K562 (cell line): ENCODE measurements at regions not wholly inside any gene's neighbourhood (a gene's known extent, or its start where the extent isn't known, plus 50 kb on each side); places are given as distances from the start of the nearest gene placed in this dataset.

Experiments
- ATAC-seq: fragments of 200-7000 bp; cut with Tn5 transposase; 3 replicates; pipeline ENCODE4 v1.9.1; 2020; ENCODE audit warnings: moderate library complexity
- BruUV-seq: library from RNA; stranded (reverse); fragments of 400-500 nt; replicated peaks from 2 replicates; lab custom pipeline; 2021; lab: Mats Ljungman, UMichigan
- CTCF ChIA-PET: fragments of 300-600 bp; formaldehyde crosslinking; extraction: SDS; loops from one replicate; lab custom pipeline; 2021; ENCODE audit warnings: low intra/inter-chr PET ratio; lab: Yijun Ruan, JAX
- POLR2A ChIA-PET: fragments of 300-600, 350-650 bp; sonication (Branson Sonifier 250); formaldehyde crosslinking; extraction: SDS; loops from one replicate; lab custom pipeline; 2021; ENCODE audit warnings: antibody characterized with exemption, inconsistent platforms; lab: Yijun Ruan, JAX
- DNase-seq, 4 experiments: peaks; one replicate each; pipeline versions ENCODE4 v3.0.0 to v3.0.0-alpha.2; 2011 to 2018; ENCODE audit warnings: low spot score in 3 of 4, mixed read lengths in 3 of 4; ENCODE audit errors: extremely low read depth in 1 of 4
- FAIRE-seq: peaks from 2 replicates; lab custom pipeline; 2011; peaks lifted over from hg19 to GRCh38; lab: Jason Lieb, UNC
- H2AFZ ChIP-seq: 2 replicates; pipeline ENCODE4 v1.6.0; 2011; ENCODE audit warnings: low read depth, low read length, control low read depth, inconsistent platforms
- H3K27ac ChIP-seq: fragments of 200-600 bp; 3 replicates; pipeline ENCODE4 v1.8.0; 2011; ENCODE audit warnings: low read depth, mild to moderate bottlenecking, control low read depth, inconsistent platforms, low read length, moderate library complexity, mixed read lengths; ENCODE audit errors: extremely low read depth
- H3K27me3 ChIP-seq, 2 experiments: fragments of 300-600 bp in 1 of 2; 2 replicates in 1 of 2; 3 replicates in 1 of 2; pipeline versions ENCODE4 v1.6.0 to v1.8.0; 2011; ENCODE audit warnings: inconsistent platforms in 2 of 2, low read length in 2 of 2, mild to moderate bottlenecking in 1 of 2, mixed read lengths in 1 of 2, moderate library complexity in 1 of 2; ENCODE audit not compliant: control insufficient read depth in 2 of 2, insufficient read depth in 2 of 2
- H3K36me3 ChIP-seq: fragments of 300-600 bp; 3 replicates; pipeline ENCODE4 v1.8.0; 2011; ENCODE audit warnings: mild to moderate bottlenecking, low read length, inconsistent platforms; ENCODE audit not compliant: control insufficient read depth, insufficient read depth
- H3K4me1 ChIP-seq, 2 experiments: fragments of 200-600 bp in 1 of 2; replicated peaks in 1 of 2; 2 replicates in 1 of 2; 3 replicates in 1 of 2; pipeline versions ENCODE4 v1.5.1 to v1.8.0; 2011; ENCODE audit warnings: inconsistent platforms in 2 of 2, low read length in 2 of 2, mild to moderate bottlenecking in 1 of 2, mixed read lengths in 1 of 2, moderate library complexity in 1 of 2; ENCODE audit not compliant: control insufficient read depth in 2 of 2, insufficient read depth in 2 of 2
- H3K4me2 ChIP-seq: 2 replicates; pipeline ENCODE4 v1.6.1; 2011; ENCODE audit warnings: low read length, control low read depth, inconsistent platforms, mixed read lengths; ENCODE audit not compliant: insufficient read depth
- H3K4me3 ChIP-seq: fragments of 200-600 bp; sonication (generic), shearing (Covaris generic); 2 replicates; pipeline ENCODE4 v1.5.1; 2016; ENCODE audit warnings: control low read depth, inconsistent platforms
- H3K79me2 ChIP-seq: fragments of 200-600 bp; 3 replicates; pipeline ENCODE4 v1.8.0; 2011; ENCODE audit warnings: low read length, inconsistent platforms; ENCODE audit not compliant: control insufficient read depth, insufficient read depth
- H3K9ac ChIP-seq, 2 experiments: 2 replicates each; pipeline versions ENCODE4 v1.6.0 to v1.6.1; 2011; ENCODE audit warnings: low read depth in 2 of 2, low read length in 2 of 2, control low read depth in 1 of 2, inconsistent platforms in 1 of 2, mild to moderate bottlenecking in 1 of 2, mixed read lengths in 1 of 2; ENCODE audit not compliant: insufficient read depth in 1 of 2
- H3K9me1 ChIP-seq: one replicate; pipeline ENCODE4 v1.6.0; 2011; ENCODE audit warnings: inconsistent platforms, mild to moderate bottlenecking, low read length, moderate library complexity; ENCODE audit not compliant: control insufficient read depth, insufficient read depth
- H3K9me3 ChIP-seq: replicated peaks from 2 replicates; pipeline ENCODE4 v1.5.1; 2011; ENCODE audit warnings: low read depth, low read length, inconsistent platforms; ENCODE audit not compliant: control insufficient read depth, insufficient read depth
- H4K20me1 ChIP-seq: replicated peaks from 2 replicates; pipeline ENCODE4 v1.6.1; 2011; ENCODE audit warnings: low read length, inconsistent platforms, mixed read lengths; ENCODE audit not compliant: control insufficient read depth, insufficient read depth
- ASH1L ChIP-seq: fragments of 450-650 bp; IDR thresholded peaks from 2 replicates; pipeline ENCODE4 v1.6.1; 2018; ENCODE audit warnings: borderline replicate concordance, mild to moderate bottlenecking, low read depth; ENCODE audit not compliant: partially characterized antibody
- BCL6 ChIP-seq: fragments of 250-450 bp; sonication (Bioruptor Pico); IDR thresholded peaks from 2 replicates; pipeline ENCODE4 v1.4.0; 2020
- E2F6 ChIP-seq, 2 experiments: IDR thresholded peaks; 2 replicates each; pipeline ENCODE4 v1.6.1; 2011; ENCODE audit warnings: borderline replicate concordance in 1 of 2, control low read depth in 1 of 2, low read depth in 1 of 2, low read length in 1 of 2, mild to moderate bottlenecking in 1 of 2, mixed read lengths in 1 of 2, moderate library complexity in 1 of 2; ENCODE audit not compliant: insufficient read depth in 1 of 2, insufficient read length in 1 of 2, poor library complexity in 1 of 2, severe bottlenecking in 1 of 2; ENCODE audit errors: extremely low read depth in 1 of 2
- EZH2 ChIP-seq: IDR thresholded peaks from 2 replicates; pipeline ENCODE4 v1.6.1; 2012; ENCODE audit warnings: low read depth, mild to moderate bottlenecking, inconsistent platforms, low read length, borderline replicate concordance
- FOXA1 ChIP-seq: fragments of 450-650 bp; IDR thresholded peaks from 2 replicates; pipeline ENCODE4 v1.6.1; 2016; ENCODE audit warnings: mild to moderate bottlenecking, borderline replicate concordance
- KAT8 ChIP-seq: fragments of 450-650 bp; IDR thresholded peaks from 2 replicates; pipeline ENCODE4 v1.6.1; 2016; ENCODE audit warnings: low read depth, mild to moderate bottlenecking
- PCBP2 ChIP-seq: fragments of 200-400 bp; formaldehyde crosslinking; IDR thresholded peaks from 2 replicates; pipeline ENCODE4 v1.6.1; 2018; ENCODE audit warnings: low read length, low read depth, mild to moderate bottlenecking, moderate library complexity; ENCODE audit not compliant: poor library complexity, severe bottlenecking
- PTBP1 ChIP-seq: fragments of 200-400 bp; formaldehyde crosslinking; IDR thresholded peaks from 2 replicates; pipeline ENCODE4 v1.6.1; 2017; ENCODE audit warnings: low read depth, low read length
- RBM22 ChIP-seq: fragments of 200-400 bp; formaldehyde crosslinking; IDR thresholded peaks from 2 replicates; pipeline ENCODE4 v1.6.1; 2018; ENCODE audit warnings: low read length, low read depth; ENCODE audit not compliant: poor library complexity, severe bottlenecking
- SIN3B ChIP-seq: fragments of 450-650 bp; IDR thresholded peaks from 2 replicates; pipeline ENCODE4 v1.6.1; 2017; ENCODE audit warnings: low read depth, mild to moderate bottlenecking, moderate library complexity
- ZBTB8A ChIP-seq: fragments of 450-650 bp; IDR thresholded peaks from 2 replicates; pipeline ENCODE4 v1.6.1; 2018; ENCODE audit warnings: mild to moderate bottlenecking, moderate library complexity; ENCODE audit not compliant: partially characterized antibody
- ZKSCAN1 ChIP-seq: fragments of 150-350 bp; IDR thresholded peaks from 2 replicates; pipeline ENCODE4 v1.6.1; 2016; ENCODE audit warnings: low read depth, low read length
- ZNF764 ChIP-seq: fragments of 250-450 bp; sonication (Bioruptor Pico); IDR thresholded peaks from 2 replicates; pipeline ENCODE4 v1.4.0; 2020; ENCODE audit warnings: low read depth, mild to moderate bottlenecking, moderate library complexity
- WGBS: fragments of 100-300 bp; shearing (Covaris generic); methylation state at CpG from one replicate; pipeline ENCODE4 v1.1.6; 2016; ENCODE audit warnings: low coverage, mixed read lengths; ENCODE audit not compliant: insufficient coverage; ENCODE audit errors: missing lambda C conversion rate; 5-methylcytosine and 5-hydroxymethylcytosine counted together
- in situ Hi-C: fragments of 300-500 bp; cut with MboI; formaldehyde crosslinking; loops from 4 replicates; pipeline ENCODE4 v1.15.0; 2018; ENCODE audit warnings: inconsistent platforms, mixed read lengths
- intact Hi-C: fragments of 100-400 bp; cut with micrococcal nuclease; formaldehyde crosslinking; loops from 2 replicates; pipeline ENCODE4 v1.14.2; 2022
- TF ChIP-seq, protein P1 (sequence below): fragments of 450-650 bp; IDR thresholded peaks from 2 replicates; pipeline ENCODE4 v1.6.1; 2018; ENCODE audit not compliant: partially characterized antibody
- TF ChIP-seq, protein P2 (sequence below): fragments of 450-650 bp; formaldehyde crosslinking; IDR thresholded peaks from 2 replicates; pipeline ENCODE4 v1.4.0; 2020; ENCODE audit warnings: mild to moderate bottlenecking, moderate library complexity

GRCh38 chr14:100673807-100674154 is 52.9 kb upstream of the DLK1 start (continued):
- TF ChIP-seq E2F6 (IDR thresholded peaks at IDR 0.05; ENCODE audit: borderline replicate concordance in 1 of 2, extremely low read depth in 1 of 2, insufficient read depth in 1 of 2, insufficient read length in 1 of 2, low read depth in 1 of 2, low read length in 1 of 2, poor library complexity in 1 of 2, severe bottlenecking in 1 of 2) (peak in 1 of 2 experiments; percentile 42), KAT8 (no peak)

DNA sequence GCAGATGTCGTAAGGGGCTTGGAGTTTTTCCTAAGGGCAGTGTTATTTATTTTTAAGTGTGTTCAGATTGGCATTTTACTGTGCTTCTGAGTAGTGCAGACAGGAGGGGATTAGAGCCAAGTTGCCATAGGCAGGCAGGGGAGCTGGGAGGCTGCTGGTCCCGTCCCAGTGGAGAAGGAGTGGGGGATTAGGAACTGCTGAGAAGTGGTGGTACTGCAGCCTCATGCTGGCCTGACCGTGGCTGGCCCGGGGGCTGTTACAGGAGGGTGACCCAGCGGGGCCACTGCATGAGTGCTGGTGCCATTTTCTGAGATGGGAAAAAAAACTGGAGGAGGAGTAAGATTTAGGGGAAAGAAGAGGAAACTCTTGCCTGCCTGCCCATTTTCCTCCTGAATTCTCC is 52.3 kb upstream of the DLK1 start:
- peak overlapping the region in 1 of 2 experiments; percentile 62; a peak in 1 of 4 replicates for H3K9ac ChIP-seq
- H4K20me1 ChIP-seq: no peaks in the 10 kb centered on the region
- CTCF ChIA-PET: no interaction called here
- in situ Hi-C loops: no loop called here
- H3K4me2 ChIP-seq: no peak overlapping the region
- no peaks in the 10 kb centered on the region for H3K27me3 ChIP-seq
- no peaks in the 10 kb centered on the region for H3K79me2 ChIP-seq
- no peak overlapping the region for H3K4me3 ChIP-seq
- H3K4me1 ChIP-seq: peaks cover 66% of the 10 kb centered on the region in 2 experiments
- H3K9me1 ChIP-seq: no peaks in the 10 kb centered on the region
- no TSS peak for BruUV-seq
- H3K27ac ChIP-seq: no peak overlapping the region
- intact Hi-C loops: no loop called here
- TF ChIP-seq FOXA1 (no peak), RBM22 (no peak), BCL6 (CRISPR knock-in tag) (no peak), ASH1L (no peak), PCBP2 (no peak), PTBP1 (no peak), SIN3B (no peak), KAT8 (no peak), ZKSCAN1 (no peak), EZH2 (no peak), ZBTB8A (no peak), ZNF764 (CRISPR knock-in tag) (no peak)
- TF ChIP-seq, protein P1, sequence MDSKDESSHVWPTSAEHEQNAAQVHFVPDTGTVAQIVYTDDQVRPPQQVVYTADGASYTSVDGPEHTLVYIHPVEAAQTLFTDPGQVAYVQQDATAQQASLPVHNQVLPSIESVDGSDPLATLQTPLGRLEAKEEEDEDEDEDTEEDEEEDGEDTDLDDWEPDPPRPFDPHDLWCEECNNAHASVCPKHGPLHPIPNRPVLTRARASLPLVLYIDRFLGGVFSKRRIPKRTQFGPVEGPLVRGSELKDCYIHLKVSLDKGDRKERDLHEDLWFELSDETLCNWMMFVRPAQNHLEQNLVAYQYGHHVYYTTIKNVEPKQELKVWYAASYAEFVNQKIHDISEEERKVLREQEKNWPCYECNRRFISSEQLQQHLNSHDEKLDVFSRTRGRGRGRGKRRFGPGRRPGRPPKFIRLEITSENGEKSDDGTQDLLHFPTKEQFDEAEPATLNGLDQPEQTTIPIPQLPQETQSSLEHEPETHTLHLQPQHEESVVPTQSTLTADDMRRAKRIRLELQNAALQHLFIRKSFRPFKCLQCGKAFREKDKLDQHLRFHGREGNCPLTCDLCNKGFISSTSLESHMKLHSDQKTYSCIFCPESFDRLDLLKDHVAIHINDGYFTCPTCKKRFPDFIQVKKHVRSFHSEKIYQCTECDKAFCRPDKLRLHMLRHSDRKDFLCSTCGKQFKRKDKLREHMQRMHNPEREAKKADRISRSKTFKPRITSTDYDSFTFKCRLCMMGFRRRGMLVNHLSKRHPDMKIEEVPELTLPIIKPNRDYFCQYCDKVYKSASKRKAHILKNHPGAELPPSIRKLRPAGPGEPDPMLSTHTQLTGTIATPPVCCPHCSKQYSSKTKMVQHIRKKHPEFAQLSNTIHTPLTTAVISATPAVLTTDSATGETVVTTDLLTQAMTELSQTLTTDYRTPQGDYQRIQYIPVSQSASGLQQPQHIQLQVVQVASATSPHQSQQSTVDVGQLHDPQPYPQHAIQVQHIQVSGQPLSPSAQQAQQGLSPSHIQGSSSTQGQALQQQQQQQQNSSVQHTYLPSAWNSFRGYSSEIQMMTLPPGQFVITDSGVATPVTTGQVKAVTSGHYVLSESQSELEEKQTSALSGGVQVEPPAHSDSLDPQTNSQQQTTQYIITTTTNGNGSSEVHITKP: no peak
- TF ChIP-seq, protein P2, sequence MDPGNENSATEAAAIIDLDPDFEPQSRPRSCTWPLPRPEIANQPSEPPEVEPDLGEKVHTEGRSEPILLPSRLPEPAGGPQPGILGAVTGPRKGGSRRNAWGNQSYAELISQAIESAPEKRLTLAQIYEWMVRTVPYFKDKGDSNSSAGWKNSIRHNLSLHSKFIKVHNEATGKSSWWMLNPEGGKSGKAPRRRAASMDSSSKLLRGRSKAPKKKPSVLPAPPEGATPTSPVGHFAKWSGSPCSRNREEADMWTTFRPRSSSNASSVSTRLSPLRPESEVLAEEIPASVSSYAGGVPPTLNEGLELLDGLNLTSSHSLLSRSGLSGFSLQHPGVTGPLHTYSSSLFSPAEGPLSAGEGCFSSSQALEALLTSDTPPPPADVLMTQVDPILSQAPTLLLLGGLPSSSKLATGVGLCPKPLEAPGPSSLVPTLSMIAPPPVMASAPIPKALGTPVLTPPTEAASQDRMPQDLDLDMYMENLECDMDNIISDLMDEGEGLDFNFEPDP (CRISPR knock-in tag): no peak
- no peaks in the 10 kb centered on the region for H3K9me3 ChIP-seq
- WGBS: 96% methylated on average over 4 of the region's 5 CpGs
- FAIRE-seq (no peak), ATAC-seq (no peak), DNase-seq (no peak)
- no peak overlapping the region for H2AFZ ChIP-seq
- no peaks in the 10 kb centered on the region for H3K36me3 ChIP-seq
- POLR2A ChIA-PET: no interaction called here
